ENCODE measurements at regions not wholly inside any gene's neighbourhood (a gene's known extent, or its start where the extent isn't known, plus 50 kb on each side); places are given as distances from the start of the nearest gene placed in this dataset.

- no peak for TF ChIP-seq CTCF (IDR thresholded peaks at IDR 0.05; ENCODE audit: poor library complexity)
- TF ChIP-seq EZH2 (IDR thresholded peaks at IDR 0.05; ENCODE audit: borderline replicate concordance) = no peak
Measured at GRCh38 chr21:31420988-31421387, 76.9 kb upstream of the TIAM1 start.

All from hepatocyte (in vitro differentiated cells).